Lower leg skin (tissue), 3 donors: ENCODE measurements at regions not wholly inside any gene's neighbourhood (a gene's known extent, or its start where the extent isn't known, plus 50 kb on each side); places are given as distances from the start of the nearest gene placed in this dataset.

Source experiments
- CTCF ChIP-seq, 3 donors: fragments of 450-650 bp; IDR thresholded peaks; one replicate each; pipeline ENCODE4 v1.5.1; 2016; ENCODE audit warnings: antibody characterized with exemption in 3 of 3, mild to moderate bottlenecking in 3 of 3, moderate library complexity in 2 of 3
- POLR2A ChIP-seq, 2 donors: fragments of 450-650 bp; IDR thresholded peaks; one replicate each; pipeline ENCODE4 v1.6.1; 2016 to 2017; ENCODE audit warnings: antibody characterized with exemption in 2 of 2, mild to moderate bottlenecking in 1 of 2, moderate library complexity in 1 of 2

DNA sequence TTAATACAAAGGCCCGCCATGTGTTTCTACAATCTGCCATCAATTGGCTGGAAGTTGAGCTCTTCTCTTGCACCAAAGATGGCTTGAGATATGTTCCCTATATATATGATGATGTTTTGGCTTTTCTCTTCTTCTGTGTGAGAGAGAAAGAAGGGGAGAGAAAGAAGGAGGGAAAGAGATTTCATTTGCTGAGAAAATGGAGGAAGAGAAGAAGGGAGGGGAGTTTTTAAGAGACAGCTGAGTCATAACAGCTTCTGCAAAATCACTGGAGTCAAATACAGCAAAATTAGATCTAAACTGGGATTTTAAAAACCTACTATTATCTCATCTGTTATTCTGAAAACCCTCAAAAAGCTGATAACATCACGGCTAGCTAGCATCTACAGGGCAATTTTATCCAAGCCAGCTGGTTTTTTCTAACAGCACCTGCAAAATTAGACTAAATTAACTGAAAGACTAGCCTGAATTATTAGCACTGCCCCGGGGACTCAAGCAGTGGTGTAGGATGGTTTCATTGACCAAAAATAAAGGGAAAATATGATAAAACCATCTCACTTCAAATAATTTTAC, 647.6 kb upstream of the ACTRT1 start:
- TF ChIP-seq CTCF (IDR thresholded peaks at IDR 0.05) (no peak), POLR2A (IDR thresholded peaks at IDR 0.05) (no peak)
